ENCODE measurements at regions not wholly inside any gene's neighbourhood (a gene's known extent, or its start where the extent isn't known, plus 50 kb on each side); places are given as distances from the start of the nearest gene placed in this dataset.

DNA sequence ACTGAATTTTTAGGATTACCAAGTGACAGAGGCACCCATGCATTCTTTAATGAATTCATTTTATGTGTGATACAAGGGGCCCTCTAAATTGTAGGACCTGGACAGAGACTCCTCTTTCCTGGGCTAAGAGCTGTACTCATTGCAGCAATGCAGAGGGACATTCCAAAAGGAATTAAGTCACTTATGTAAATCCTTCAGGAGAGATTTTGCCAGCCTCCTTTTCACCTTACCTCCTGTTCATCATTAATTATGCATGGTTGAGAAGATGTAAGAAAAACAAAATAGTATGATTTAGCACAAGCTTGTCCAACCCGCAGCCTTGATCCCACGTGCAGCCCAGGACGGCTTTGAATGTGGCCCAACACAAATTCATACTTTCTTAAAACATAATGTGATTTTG lies 84.5 kb upstream of the TANK start:
- Histone ChIP-seq H3K27ac (ENCODE audit: low read depth) (no peak overlapping the region), H3K4me3 (ENCODE audit: low read depth, low read length) (no peak overlapping the region), H3K36me3 (ENCODE audit: insufficient read depth) (no peaks in the 10 kb centered on the region), H3K4me1 (ENCODE audit: insufficient read depth) (no peaks in the 10 kb centered on the region)
- no peak for DNase-seq (ENCODE audit: extremely low spot score)
- 97% methylated on average over 3 of the region's 3 CpGs for WGBS

DNA sequence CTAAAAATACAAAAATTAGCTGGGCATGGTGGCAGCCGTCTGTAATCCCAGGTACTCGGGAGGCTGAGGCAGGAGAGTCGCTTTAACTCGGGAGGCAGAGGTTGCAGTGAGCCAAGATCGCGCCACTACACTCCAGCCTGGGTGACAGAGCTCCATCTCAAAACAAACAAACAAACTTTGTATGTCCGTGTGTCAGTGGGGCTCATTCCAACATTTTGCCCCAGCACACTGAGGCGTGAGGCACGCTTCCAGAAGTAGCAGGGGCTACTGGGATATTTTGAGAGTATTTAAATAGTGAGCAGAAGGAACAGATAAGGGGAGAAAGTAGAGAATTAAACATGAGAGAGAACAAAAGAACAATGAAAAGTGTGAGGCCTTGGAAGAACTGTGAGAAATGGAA lies 83.3 kb upstream of the TANK start:
- H3K27ac ChIP-seq (ENCODE audit: low read depth) = no peak overlapping the region
- no peaks in the 10 kb centered on the region for H3K4me1 ChIP-seq (ENCODE audit: insufficient read depth)
- DNase-seq (ENCODE audit: extremely low spot score) = no peak
- no peak overlapping the region for H3K4me3 ChIP-seq (ENCODE audit: low read depth, low read length)
- 86% methylated on average over 9 of the region's 9 CpGs for WGBS
- H3K36me3 ChIP-seq (ENCODE audit: insufficient read depth) = no peaks in the 10 kb centered on the region

DNA sequence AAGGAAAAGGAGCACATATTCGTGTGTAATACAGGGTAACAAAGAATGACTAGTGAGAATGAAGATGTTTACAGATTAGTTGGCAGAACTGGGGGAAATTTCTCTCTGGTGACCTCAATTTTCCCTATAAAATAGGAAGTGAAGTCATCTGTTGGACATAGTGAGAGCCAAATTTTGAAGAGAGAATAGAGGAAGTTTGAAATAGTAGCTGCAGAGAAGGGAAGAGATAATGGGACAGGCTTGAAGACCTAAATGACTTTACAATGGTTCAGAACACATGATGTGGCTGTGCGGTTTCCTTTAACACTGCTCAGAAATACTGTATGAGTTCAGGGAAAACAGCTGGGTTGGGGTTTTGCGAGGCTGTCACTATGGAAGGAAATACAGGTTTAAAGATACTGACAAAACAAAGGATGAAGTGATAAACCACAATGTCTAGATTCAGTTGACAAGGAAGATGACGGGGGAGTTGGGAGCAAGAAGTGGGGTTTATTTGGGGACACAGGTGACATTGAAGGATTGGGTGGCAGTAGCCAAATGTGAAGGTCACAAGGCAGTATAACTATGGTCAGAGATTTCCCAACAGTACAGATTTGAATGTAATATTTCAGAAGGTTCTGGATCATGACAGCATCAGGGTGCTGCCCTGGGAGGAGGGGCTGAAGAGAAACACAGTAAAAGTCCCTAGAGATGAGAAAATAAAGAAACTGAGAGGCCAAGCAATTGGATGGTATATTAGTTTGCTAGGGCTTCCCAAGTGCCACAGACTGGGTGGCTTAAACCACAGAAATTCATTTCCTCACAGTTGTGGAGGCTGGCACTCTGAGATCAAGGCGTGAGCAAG lies 82.6 kb upstream of the TANK start:
- H3K4me3 ChIP-seq (ENCODE audit: low read depth, low read length) = no peak overlapping the region
- no peaks in the 10 kb centered on the region for H3K4me1 ChIP-seq (ENCODE audit: insufficient read depth)
- DNase-seq (ENCODE audit: extremely low spot score) = peak; percentile 13
- peak overlapping the region; percentile 60 for H3K27ac ChIP-seq (ENCODE audit: low read depth)
- no peaks in the 10 kb centered on the region for H3K36me3 ChIP-seq (ENCODE audit: insufficient read depth)
- 59% methylated on average over 5 of the region's 5 CpGs for WGBS

DNA sequence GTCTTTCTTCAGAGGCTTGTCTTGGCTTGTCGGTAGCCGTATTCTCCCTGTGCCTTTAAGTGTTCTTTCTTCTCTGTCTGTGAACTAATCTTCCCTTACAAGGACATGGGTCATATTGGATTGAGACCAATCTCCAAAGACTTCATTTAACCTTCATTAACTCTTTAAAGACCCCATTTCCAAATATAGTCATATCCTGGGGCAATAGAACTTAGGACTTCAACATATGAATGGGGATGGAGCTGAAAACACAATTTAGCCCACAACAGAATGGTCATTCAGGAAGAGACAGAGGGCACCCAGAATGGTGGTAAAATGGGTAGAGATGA lies 82.1 kb upstream of the TANK start:
- Histone ChIP-seq H3K27ac (ENCODE audit: low read depth) (no peak overlapping the region), H3K4me1 (ENCODE audit: insufficient read depth) (no peaks in the 10 kb centered on the region), H3K36me3 (ENCODE audit: insufficient read depth) (no peaks in the 10 kb centered on the region), H3K4me3 (ENCODE audit: low read depth, low read length) (no peak overlapping the region)
- WGBS = 80% methylated on average over 2 of the region's 2 CpGs
- no peak for DNase-seq (ENCODE audit: extremely low spot score)

DNA sequence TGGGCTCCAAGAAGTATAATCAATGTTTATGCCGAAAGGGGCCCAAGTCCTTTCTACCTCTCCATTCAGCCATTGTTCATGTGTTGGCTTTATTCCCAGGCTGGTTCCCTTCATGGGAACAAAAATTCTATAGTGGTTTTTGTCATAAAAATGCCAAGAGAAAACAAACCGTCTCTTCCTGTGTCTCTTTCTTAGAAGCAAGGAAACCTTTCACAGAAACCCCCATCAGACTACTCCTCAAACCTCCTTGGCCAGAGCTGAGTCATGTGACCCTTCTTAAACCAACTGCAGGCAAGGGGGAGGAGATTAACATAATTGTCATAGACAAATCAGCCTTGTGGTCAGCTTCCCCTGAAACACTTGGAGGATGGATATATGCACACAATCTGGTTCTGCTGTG lies 75.1 kb upstream of the TANK start:
- WGBS = 67% methylated on average over 2 of the region's 2 CpGs
- no peaks in the 10 kb centered on the region for H3K4me1 ChIP-seq (ENCODE audit: insufficient read depth)
- no peak overlapping the region for H3K4me3 ChIP-seq (ENCODE audit: low read depth, low read length)
- no peaks in the 10 kb centered on the region for H3K36me3 ChIP-seq (ENCODE audit: insufficient read depth)
- DNase-seq (ENCODE audit: extremely low spot score) = no peak
- H3K27ac ChIP-seq (ENCODE audit: low read depth) = no peak overlapping the region

DNA sequence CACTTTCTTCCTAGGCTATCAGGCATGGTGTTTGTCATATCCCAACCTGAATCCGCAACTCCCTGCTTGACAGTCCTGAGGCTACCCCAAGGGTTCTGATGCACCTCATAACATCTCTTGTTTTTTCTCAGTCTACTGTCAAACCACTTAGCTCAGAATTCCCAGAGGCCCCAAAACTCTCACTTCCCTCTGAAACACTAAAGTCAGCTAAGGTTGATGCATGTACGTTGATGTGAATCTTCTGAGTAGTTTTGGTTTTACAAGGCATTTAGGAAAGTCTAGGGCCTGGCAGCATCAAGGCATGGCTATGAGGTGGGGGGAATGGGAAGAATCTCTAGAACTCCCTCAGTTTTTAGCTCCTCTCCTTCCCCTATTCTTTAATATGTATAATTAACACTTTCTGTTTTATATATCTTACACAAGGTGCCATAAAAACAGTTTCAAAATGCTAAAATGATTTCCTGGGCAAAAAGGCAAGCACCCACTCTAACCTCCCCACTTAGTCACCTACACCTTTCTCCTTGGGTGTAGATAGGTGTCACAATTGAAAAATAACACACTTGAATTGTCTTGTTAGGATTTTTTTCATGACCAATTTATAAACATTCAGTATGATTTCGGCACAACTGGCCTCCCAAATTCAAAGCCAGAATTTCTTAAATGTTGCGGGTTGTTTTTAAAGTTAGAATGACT lies 71.4 kb upstream of the TANK start:
- Histone ChIP-seq H3K27ac (ENCODE audit: low read depth) (no peak overlapping the region), H3K36me3 (ENCODE audit: insufficient read depth) (no peaks in the 10 kb centered on the region), H3K4me1 (ENCODE audit: insufficient read depth) (no peaks in the 10 kb centered on the region), H3K4me3 (ENCODE audit: low read depth, low read length) (no peak overlapping the region)
- no peak for DNase-seq (ENCODE audit: extremely low spot score)
- 90% methylated on average over 4 of the region's 4 CpGs for WGBS

DNA sequence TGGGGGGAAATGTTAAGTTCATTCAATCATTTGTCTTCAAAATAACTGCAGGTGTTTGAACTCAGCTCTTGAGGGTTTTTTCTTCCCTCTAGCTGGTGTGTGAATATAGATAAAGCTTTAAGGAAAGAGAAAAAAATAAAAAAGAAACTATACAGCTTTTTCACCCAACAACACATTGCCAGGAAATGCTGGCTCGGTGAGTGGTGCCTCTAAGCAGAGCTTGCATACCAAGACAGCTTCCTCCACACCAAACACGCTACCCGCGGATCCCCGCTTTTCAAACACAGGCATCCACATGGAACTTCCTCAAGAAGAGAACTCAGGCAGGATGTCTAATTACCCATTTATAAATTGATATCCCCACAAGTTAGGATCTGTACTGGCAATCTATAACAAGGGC lies 69.8 kb upstream of the TANK start:
- H3K36me3 ChIP-seq (ENCODE audit: insufficient read depth) = no peaks in the 10 kb centered on the region
- DNase-seq (ENCODE audit: extremely low spot score) = no peak
- 62% methylated on average over 5 of the region's 5 CpGs for WGBS

DNA sequence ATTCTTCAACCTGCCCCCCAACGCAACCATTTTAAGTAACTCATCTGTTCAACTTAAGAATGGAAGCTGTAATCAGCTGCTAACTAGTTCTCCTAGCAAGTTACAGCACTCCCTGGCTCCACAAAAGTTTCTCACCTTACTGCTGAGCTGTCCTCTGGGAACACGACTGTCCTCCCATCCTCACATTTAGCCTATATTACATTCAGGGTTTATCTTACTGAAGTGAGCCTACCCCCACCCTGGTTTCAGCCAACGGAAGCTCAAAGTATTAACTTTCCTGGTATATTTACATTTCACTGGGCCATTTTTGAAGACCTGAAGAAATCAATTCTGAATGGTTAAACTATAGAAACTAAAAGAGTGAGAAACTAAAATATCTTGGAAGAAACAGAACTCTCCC lies 64.9 kb upstream of the TANK start:
- no peak for DNase-seq (ENCODE audit: extremely low spot score)
- Histone ChIP-seq H3K4me3 (ENCODE audit: low read depth, low read length) (no peak overlapping the region), H3K4me1 (ENCODE audit: insufficient read depth) (no peaks in the 10 kb centered on the region), H3K36me3 (ENCODE audit: insufficient read depth) (no peaks in the 10 kb centered on the region), H3K27ac (ENCODE audit: low read depth) (no peak overlapping the region)
- WGBS = 71% methylated on average over 3 of the region's 3 CpGs

More for the DNA sequence above, 69.8 kb upstream of the TANK start:
- H3K4me1 ChIP-seq (ENCODE audit: insufficient read depth) = no peaks in the 10 kb centered on the region
- H3K4me3 ChIP-seq (ENCODE audit: low read depth, low read length) = no peak overlapping the region
- H3K27ac ChIP-seq (ENCODE audit: low read depth) = no peak overlapping the region

DNA sequence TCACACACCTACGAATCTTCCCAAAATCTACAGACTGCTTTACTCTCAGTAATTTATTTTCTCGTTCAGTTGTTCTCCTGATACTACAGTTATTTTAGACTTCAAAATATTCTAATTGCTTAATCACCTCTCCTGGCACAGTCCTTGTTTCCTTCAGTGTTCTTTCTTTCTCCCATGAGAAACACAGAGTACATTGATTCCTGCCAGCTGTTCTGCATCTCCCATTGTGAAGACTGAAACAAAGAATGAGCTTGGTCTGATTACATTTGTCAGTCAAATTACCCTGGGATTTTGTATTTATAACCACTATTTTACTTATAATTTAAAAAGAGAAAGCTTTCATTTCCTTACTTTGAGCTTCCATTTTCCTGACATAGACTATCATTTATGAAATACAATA lies 63.9 kb upstream of the TANK start:
- 70% methylated on average over 2 of the region's 2 CpGs for WGBS
- H3K4me1 ChIP-seq (ENCODE audit: insufficient read depth) = no peaks in the 10 kb centered on the region
- H3K4me3 ChIP-seq (ENCODE audit: low read depth, low read length) = no peak overlapping the region
- DNase-seq (ENCODE audit: extremely low spot score) = no peak
- no peak overlapping the region for H3K27ac ChIP-seq (ENCODE audit: low read depth)
- no peaks in the 10 kb centered on the region for H3K36me3 ChIP-seq (ENCODE audit: insufficient read depth)

DNA sequence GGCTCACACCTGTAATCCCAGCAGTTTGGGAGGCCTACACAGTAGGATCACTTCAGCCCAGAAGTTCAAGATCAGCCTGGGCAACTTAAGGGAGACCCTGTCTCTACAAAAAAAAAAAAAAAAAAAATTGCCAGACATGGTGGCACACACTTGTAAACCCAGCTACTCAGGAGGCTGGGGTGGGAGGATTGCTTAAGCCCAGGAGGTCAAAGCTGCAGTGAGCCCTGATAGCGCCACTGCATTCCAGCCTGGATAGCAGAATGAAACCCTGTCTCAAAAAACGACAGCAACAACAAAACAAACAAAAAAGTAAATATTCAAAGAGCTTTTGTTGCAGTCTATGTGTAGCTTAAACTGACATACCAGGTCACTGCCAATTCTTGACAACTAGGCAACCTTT lies 63.1 kb upstream of the TANK start:
- H3K4me3 ChIP-seq (ENCODE audit: low read depth, low read length) = no peak overlapping the region
- WGBS = 93% methylated on average over 2 of the region's 2 CpGs
- H3K36me3 ChIP-seq (ENCODE audit: insufficient read depth) = no peaks in the 10 kb centered on the region
- DNase-seq (ENCODE audit: extremely low spot score) = no peak
- no peaks in the 10 kb centered on the region for H3K4me1 ChIP-seq (ENCODE audit: insufficient read depth)
- H3K27ac ChIP-seq (ENCODE audit: low read depth) = no peak overlapping the region

DNA sequence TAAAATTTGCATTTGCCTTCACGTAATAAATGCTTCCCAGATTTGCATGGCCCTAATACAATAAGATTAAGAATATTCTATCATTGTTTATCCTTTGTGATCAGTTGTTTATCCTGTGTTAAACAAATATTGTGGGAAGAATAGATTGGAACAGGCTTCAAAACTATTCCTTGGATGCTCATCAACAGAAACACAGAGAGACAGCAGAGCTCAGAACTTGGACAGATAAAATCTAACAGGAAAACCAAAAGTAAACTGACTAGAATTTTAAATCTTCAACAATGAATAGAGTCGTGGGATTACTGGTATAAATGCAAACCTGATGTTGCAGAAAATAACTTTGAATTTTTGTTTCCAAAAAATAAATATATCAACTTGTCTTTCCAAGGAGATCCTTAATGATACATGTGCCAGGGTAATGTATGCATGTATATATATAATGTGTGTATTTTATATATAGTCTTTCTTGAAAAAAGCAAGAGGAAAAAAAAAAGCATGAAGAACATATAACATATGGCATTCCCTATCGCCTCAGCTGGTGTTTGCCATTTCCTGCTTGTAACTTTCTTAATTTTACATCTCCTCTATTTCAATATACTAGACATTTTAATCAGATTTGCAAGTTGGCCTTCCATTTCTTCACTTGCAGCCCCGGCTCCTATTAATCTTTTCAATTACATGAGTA lies 59.9 kb upstream of the TANK start:
- Histone ChIP-seq H3K4me3 (ENCODE audit: low read depth, low read length) (no peak overlapping the region), H3K36me3 (ENCODE audit: insufficient read depth) (no peaks in the 10 kb centered on the region), H3K4me1 (ENCODE audit: insufficient read depth) (no peaks in the 10 kb centered on the region), H3K27ac (ENCODE audit: low read depth) (no peak overlapping the region)
- DNase-seq (ENCODE audit: extremely low spot score) = no peak
- 55% methylated on average over 4 of the region's 4 CpGs for WGBS

DNA sequence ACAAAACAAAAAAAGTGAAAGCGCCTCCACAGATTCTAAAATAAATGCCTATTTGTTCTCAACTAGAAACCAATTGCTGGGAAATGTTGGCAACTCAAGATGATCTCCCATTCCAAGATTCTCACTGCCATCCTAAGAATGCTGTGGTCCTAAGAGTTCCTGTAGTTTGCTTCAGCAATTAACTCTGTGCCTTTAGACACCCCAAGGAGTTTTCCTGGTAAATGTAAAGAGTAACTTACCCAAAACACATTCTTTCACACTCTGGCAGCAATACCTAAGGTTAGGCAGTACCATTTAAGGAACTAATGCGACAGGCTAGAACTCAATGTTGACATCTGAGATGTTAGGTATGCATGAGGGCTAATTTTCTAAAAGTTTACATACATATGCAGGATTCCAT lies 58.8 kb upstream of the TANK start:
- no peak overlapping the region for H3K4me3 ChIP-seq (ENCODE audit: low read depth, low read length)
- 93% methylated on average over 2 of the region's 2 CpGs for WGBS
- H3K27ac ChIP-seq (ENCODE audit: low read depth) = no peak overlapping the region
- H3K36me3 ChIP-seq (ENCODE audit: insufficient read depth) = no peaks in the 10 kb centered on the region
- H3K4me1 ChIP-seq (ENCODE audit: insufficient read depth) = no peaks in the 10 kb centered on the region
- no peak for DNase-seq (ENCODE audit: extremely low spot score)

DNA sequence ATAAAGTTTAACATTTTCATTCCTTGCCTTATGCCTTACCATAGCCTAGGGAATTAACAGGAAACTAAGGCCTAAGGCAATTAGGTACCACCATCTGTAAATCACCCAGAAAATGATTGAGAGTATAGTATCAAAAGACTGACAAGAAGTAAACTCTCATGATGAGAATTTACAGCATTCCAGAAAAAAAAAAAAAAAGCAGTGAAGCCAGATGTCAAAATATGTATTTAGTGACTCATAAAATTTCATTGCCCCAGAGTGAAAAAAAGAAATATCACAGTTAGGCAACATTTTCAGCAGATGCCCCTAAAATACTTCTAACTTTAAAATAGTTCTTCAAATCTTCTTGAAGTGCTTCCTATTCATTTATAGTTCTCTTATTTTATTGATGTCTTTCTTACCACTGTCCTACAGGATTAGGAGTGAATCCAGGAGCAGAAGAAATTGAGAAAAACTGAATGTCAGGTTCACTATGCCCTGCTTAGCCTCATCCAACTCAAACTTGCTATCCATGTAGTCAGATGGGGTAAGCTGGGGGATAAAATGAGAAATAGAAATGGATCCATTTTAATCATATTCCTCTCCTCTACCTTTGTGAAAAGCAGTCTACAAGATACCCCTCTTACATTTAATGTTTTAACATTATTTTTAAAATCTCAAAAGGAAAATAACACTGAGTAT lies 57.3 kb upstream of the TANK start:
- Histone ChIP-seq H3K27ac (ENCODE audit: low read depth) (no peak overlapping the region), H3K36me3 (ENCODE audit: insufficient read depth) (no peaks in the 10 kb centered on the region), H3K4me3 (ENCODE audit: low read depth, low read length) (no peak overlapping the region), H3K4me1 (ENCODE audit: insufficient read depth) (no peaks in the 10 kb centered on the region)
- no peak for DNase-seq (ENCODE audit: extremely low spot score)

DNA sequence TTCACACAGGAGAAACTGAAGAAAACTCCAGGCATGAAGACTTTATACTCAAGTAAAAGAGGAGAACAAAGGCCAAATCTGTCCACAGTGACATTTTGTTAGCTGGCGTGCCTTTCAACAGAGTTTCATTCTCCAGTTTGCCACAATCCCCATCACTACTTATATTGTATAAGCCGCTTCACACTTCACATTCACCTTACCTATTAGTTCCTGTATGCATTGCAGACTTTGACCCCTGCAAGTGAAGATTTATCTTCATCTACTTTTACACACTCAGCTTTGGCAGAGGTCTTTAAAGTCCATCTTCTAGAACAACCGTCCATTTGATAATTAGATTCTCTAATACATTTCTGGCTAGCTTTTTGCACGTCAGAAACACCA lies 56.8 kb upstream of the TANK start:
- WGBS = 94% methylated on average over 4 of the region's 4 CpGs
- no peak for DNase-seq (ENCODE audit: extremely low spot score)
- H3K27ac ChIP-seq (ENCODE audit: low read depth) = no peak overlapping the region

More for the DNA sequence above, 56.8 kb upstream of the TANK start:
- no peaks in the 10 kb centered on the region for H3K4me1 ChIP-seq (ENCODE audit: insufficient read depth)
- no peaks in the 10 kb centered on the region for H3K36me3 ChIP-seq (ENCODE audit: insufficient read depth)
- H3K4me3 ChIP-seq (ENCODE audit: low read depth, low read length) = no peak overlapping the region

Data from urinary bladder (tissue), 3 donors.